ENCODE measurements at regions not wholly inside any gene's neighbourhood (a gene's known extent, or its start where the extent isn't known, plus 50 kb on each side); places are given as distances from the start of the nearest gene placed in this dataset.
"Not testable (repeated sequence)": the region's sequence is repeated elsewhere in the genome, so short reads cannot be mapped to it uniquely, and the experiment has no call there.

GRCh38 chr7:112959276-112959675 is 127.4 kb downstream of the GPR85 start:
- ATAC-seq (no peak), DNase-seq (no peak)
- peaks cover 24% of the 10 kb centered on the region; the same call in 1 of the 2 replicates for H3K27me3 ChIP-seq (ENCODE audit: low read length)
- H2AFZ ChIP-seq (ENCODE audit: low read length) = no peak overlapping the region
- intact Hi-C loops (cut with micrococcal nuclease) = no loop called here
- CTCF ChIA-PET = no interaction called here
- H3K9ac ChIP-seq (ENCODE audit: low read length) = no peak overlapping the region
- POLR2A ChIA-PET (ENCODE audit: unreplicated experiment) = no interaction called here
- TF ChIP-seq CTCF (conservative IDR thresholded peaks at IDR 0.05; ENCODE audit: low read depth, low read length) (no peak), EZH2phosphoT487 (IDR thresholded peaks at IDR 0.05; ENCODE audit: borderline replicate concordance, low read length) (no peak), EZH2 (IDR thresholded peaks at IDR 0.05; ENCODE audit: low read length, unreplicated experiment) (no peak)
- no peaks in the 10 kb centered on the region for H3K36me3 ChIP-seq (ENCODE audit: low read depth, low read length)
- BruUV-seq (replicated peaks) = no TSS peak
- H4K20me1 ChIP-seq (ENCODE audit: low read length) = no peaks in the 10 kb centered on the region
- H3K9me3 ChIP-seq (ENCODE audit: low read length) = no peaks in the 10 kb centered on the region
- no peaks in the 10 kb centered on the region for H3K9me2 ChIP-seq (replicated peaks; ENCODE audit: low read length)
- no peaks in the 10 kb centered on the region for H3K4me1 ChIP-seq (ENCODE audit: insufficient read depth, low read length)
- H3K4me3 ChIP-seq (ENCODE audit: low read length) = no peak overlapping the region
- no peak overlapping the region for H3K4me2 ChIP-seq (ENCODE audit: low read length)
- H3K79me2 ChIP-seq (ENCODE audit: low read length) = no peaks in the 10 kb centered on the region
- H3K27ac ChIP-seq (ENCODE audit: low read length) = no peak overlapping the region
- no peaks in the 10 kb centered on the region for H3F3A ChIP-seq (ENCODE audit: low read length, unreplicated experiment)

GRCh38 chr7:112958775-112959174 is 127.9 kb downstream of the GPR85 start:
- peaks cover 20% of the 10 kb centered on the region; the same call in 1 of the 2 replicates for H3K27me3 ChIP-seq (ENCODE audit: low read length)
- intact Hi-C loops (cut with micrococcal nuclease) = no loop called here
- no peak overlapping the region for H3K4me2 ChIP-seq (ENCODE audit: low read length)
- H3F3A ChIP-seq (ENCODE audit: low read length, unreplicated experiment) = no peaks in the 10 kb centered on the region
- ATAC-seq (no peak), DNase-seq (no peak)
- H3K9ac ChIP-seq (ENCODE audit: low read length) = no peak overlapping the region
- no peak overlapping the region for H3K27ac ChIP-seq (ENCODE audit: low read length)
- H3K4me1 ChIP-seq (ENCODE audit: insufficient read depth, low read length) = no peaks in the 10 kb centered on the region
- TF ChIP-seq EZH2phosphoT487 (IDR thresholded peaks at IDR 0.05; ENCODE audit: borderline replicate concordance, low read length) = no peak
- TF ChIP-seq EZH2 (IDR thresholded peaks at IDR 0.05; ENCODE audit: low read length, unreplicated experiment) = no peak
- TF ChIP-seq CTCF (conservative IDR thresholded peaks at IDR 0.05; ENCODE audit: low read depth, low read length) = no peak
- no peaks in the 10 kb centered on the region for H4K20me1 ChIP-seq (ENCODE audit: low read length)
- no peak overlapping the region for H2AFZ ChIP-seq (ENCODE audit: low read length)
- ChIA-PET POLR2A (ENCODE audit: unreplicated experiment) (no interaction called here), CTCF (no interaction called here)
- no peaks in the 10 kb centered on the region for H3K36me3 ChIP-seq (ENCODE audit: low read depth, low read length)
- BruUV-seq (replicated peaks) = no TSS peak
- no peaks in the 10 kb centered on the region for H3K9me3 ChIP-seq (ENCODE audit: low read length)
- H3K79me2 ChIP-seq (ENCODE audit: low read length) = no peaks in the 10 kb centered on the region
- H3K4me3 ChIP-seq (ENCODE audit: low read length) = no peak overlapping the region
- H3K9me2 ChIP-seq (replicated peaks; ENCODE audit: low read length) = no peaks in the 10 kb centered on the region

- no peaks in the 10 kb centered on the region for H3K4me1 ChIP-seq (ENCODE audit: insufficient read depth, low read length)
- no peaks in the 10 kb centered on the region for H3K9me2 ChIP-seq (replicated peaks; ENCODE audit: low read length)
- no peak overlapping the region for H2AFZ ChIP-seq (ENCODE audit: low read length)
- H3K4me2 ChIP-seq (ENCODE audit: low read length) = no peak overlapping the region
- no peaks in the 10 kb centered on the region for H3K9me3 ChIP-seq (ENCODE audit: low read length)
- POLR2A ChIA-PET (ENCODE audit: unreplicated experiment) = no interaction called here
- TF ChIP-seq EZH2 (IDR thresholded peaks at IDR 0.05; ENCODE audit: low read length, unreplicated experiment) (no peak), CTCF (conservative IDR thresholded peaks at IDR 0.05; ENCODE audit: low read depth, low read length) (no peak), EZH2phosphoT487 (IDR thresholded peaks at IDR 0.05; ENCODE audit: borderline replicate concordance, low read length) (no peak)
- no peak for ATAC-seq
- H3K27me3 ChIP-seq (ENCODE audit: low read length) = peaks cover 13% of the 10 kb centered on the region; the same call in 1 of the 2 replicates
- no peaks in the 10 kb centered on the region for H3K79me2 ChIP-seq (ENCODE audit: low read length)
- no peak overlapping the region for H3K9ac ChIP-seq (ENCODE audit: low read length)
- no peaks in the 10 kb centered on the region for H3F3A ChIP-seq (ENCODE audit: low read length, unreplicated experiment)
- CTCF ChIA-PET = no interaction called here
- H3K27ac ChIP-seq (ENCODE audit: low read length) = no peak overlapping the region
- H3K36me3 ChIP-seq (ENCODE audit: low read depth, low read length) = no peaks in the 10 kb centered on the region
- intact Hi-C loops (cut with micrococcal nuclease) = no loop called here
- DNase-seq = no peak
- no peak overlapping the region for H3K4me3 ChIP-seq (ENCODE audit: low read length)
- BruUV-seq (replicated peaks) = no TSS peak
- no peaks in the 10 kb centered on the region for H4K20me1 ChIP-seq (ENCODE audit: low read length)
Measured at GRCh38 chr7:112957901-112958300, 128.7 kb downstream of the GPR85 start.

- H3K9me2 ChIP-seq (replicated peaks; ENCODE audit: low read length); H4K20me1 ChIP-seq (ENCODE audit: low read length); H2AFZ ChIP-seq (ENCODE audit: low read length); H3K9ac ChIP-seq (ENCODE audit: low read length); BruUV-seq (replicated peaks); H3F3A ChIP-seq (ENCODE audit: low read length, unreplicated experiment); DNase-seq; H3K4me2 ChIP-seq (ENCODE audit: low read length); H3K79me2 ChIP-seq (ENCODE audit: low read length); CTCF ChIA-PET; ATAC-seq; H3K9me3 ChIP-seq (ENCODE audit: low read length); H3K4me3 ChIP-seq (ENCODE audit: low read length); intact Hi-C loops (cut with micrococcal nuclease); H3K4me1 ChIP-seq (ENCODE audit: insufficient read depth, low read length); H3K36me3 ChIP-seq (ENCODE audit: low read depth, low read length); H3K27ac ChIP-seq (ENCODE audit: low read length): not testable (repeated sequence)
- peaks cover 17% of the 10 kb centered on the region for H3K27me3 ChIP-seq (ENCODE audit: low read length)
- POLR2A ChIA-PET (ENCODE audit: unreplicated experiment) = interaction anchor here (0.8 kb wide), 1 partner anchor 1158 kb away, joined by 3 read pairs; no protein-coding TSS in a partner anchor
Measured at GRCh38 chr7:112953031-112953430, 133.6 kb downstream of the GPR85 start.
